DND-41 (cell line): ENCODE measurements at regions not wholly inside any gene's neighbourhood (a gene's known extent, or its start where the extent isn't known, plus 50 kb on each side); places are given as distances from the start of the nearest gene placed in this dataset.

ENCODE experiments used
- CTCF ChIP-seq: IDR thresholded peaks from 2 replicates; pipeline ENCODE4 v1.5.1; 2012; ENCODE audit warnings: borderline replicate concordance, low read length, moderate library complexity, mild to moderate bottlenecking; ENCODE audit not compliant: poor library complexity, severe bottlenecking; ENCODE audit errors: extremely low read depth
- EZH2 ChIP-seq: IDR thresholded peaks from 3 replicates; pipeline ENCODE4 v1.6.1; 2012; ENCODE audit warnings: borderline replicate concordance, low read depth, mild to moderate bottlenecking, moderate library complexity, low read length, inconsistent platforms; ENCODE audit not compliant: severe bottlenecking

- no peak for TF ChIP-seq CTCF
- TF ChIP-seq EZH2 = no peak
Observed at GRCh38 chr2:106004851-106005250, 189.2 kb downstream of the UXS1 start.
